H1 (cell line): ENCODE measurements at regions not wholly inside any gene's neighbourhood (a gene's known extent, or its start where the extent isn't known, plus 50 kb on each side); places are given as distances from the start of the nearest gene placed in this dataset.

ENCODE experiments used
- CTCF ChIA-PET: fragments of 300-600 bp; sonication (Branson Sonifier 250); formaldehyde crosslinking; loops from one replicate; lab custom pipeline; 2021; ENCODE audit not compliant: partially characterized antibody; lab: Charles Lee
- POLR2A ChIA-PET: fragments of 300-600 bp; sonication (Branson Sonifier 250); formaldehyde crosslinking; loops from one replicate; lab custom pipeline; 2021; ENCODE audit warnings: inconsistent platforms; ENCODE audit not compliant: partially characterized antibody; lab: Charles Lee
- DNase-seq, 2 experiments: peaks; one replicate each; pipeline versions ENCODE4 v3.0.0 to v3.0.0-alpha.2; 2010 to 2022; ENCODE audit warnings: low spot score in 2 of 2, low read depth in 1 of 2, mixed read lengths in 1 of 2
- FAIRE-seq: peaks from 2 replicates; lab custom pipeline; 2011; peaks lifted over from hg19 to GRCh38; lab: Jason Lieb, UNC
- H2AFZ ChIP-seq: 2 replicates; pipeline ENCODE4 v1.8.1; 2012; ENCODE audit warnings: low read length, inconsistent platforms
- H2AK5ac ChIP-seq: 2 replicates; pipeline ENCODE4 v1.6.1; 2013; ENCODE audit warnings: low read depth, low read length
- H2BK120ac ChIP-seq: replicated peaks from 2 replicates; pipeline ENCODE3; 2013; ENCODE audit warnings: low read depth, low read length, inconsistent platforms
- H2BK12ac ChIP-seq: 2 replicates; pipeline ENCODE4 v1.6.1; 2013; ENCODE audit warnings: low read depth, low read length
- H2BK15ac ChIP-seq: 2 replicates; pipeline ENCODE4 v1.6.1; 2013; ENCODE audit warnings: low read length
- H2BK20ac ChIP-seq: 2 replicates; pipeline ENCODE4 v1.6.1; 2013; ENCODE audit warnings: low read length
- H2BK5ac ChIP-seq: 2 replicates; pipeline ENCODE4 v1.6.1; 2013; ENCODE audit warnings: low read depth, low read length
- H3K14ac ChIP-seq: 2 replicates; pipeline ENCODE4 v1.6.1; 2013; ENCODE audit warnings: inconsistent platforms; ENCODE audit not compliant: insufficient read length
- H3K18ac ChIP-seq: 2 replicates; pipeline ENCODE4 v1.6.1; 2013; ENCODE audit warnings: low read length; ENCODE audit errors: extremely low read depth
- H3K23ac ChIP-seq: 2 replicates; pipeline ENCODE4 v1.6.1; 2013; ENCODE audit warnings: inconsistent platforms; ENCODE audit not compliant: insufficient read length
- H3K23me2 ChIP-seq: 2 replicates; pipeline ENCODE4 v1.6.1; 2013; ENCODE audit warnings: low read depth, low read length
- H3K27ac ChIP-seq: 2 replicates; pipeline ENCODE4 v1.6.1; 2011; ENCODE audit warnings: low read depth, low read length, inconsistent platforms
- H3K27me3 ChIP-seq, 4 experiments: replicated peaks in 1 of 4; 1 replicate in 1 of 4; 2 replicates in 3 of 4; pipeline versions ENCODE4 v1.6.1 to v1.8.1; 2011 to 2013; ENCODE audit warnings: low read length in 3 of 4, mild to moderate bottlenecking in 3 of 4, inconsistent platforms in 2 of 4, mixed read lengths in 2 of 4, moderate library complexity in 1 of 4; ENCODE audit not compliant: control insufficient read depth in 3 of 4, insufficient read depth in 3 of 4; ENCODE audit errors: extremely low read depth in 1 of 4
- H3K36me3 ChIP-seq, 4 experiments: 2 replicates each; pipeline versions ENCODE4 v1.6.1 to v1.8.1; 2011 to 2013; ENCODE audit warnings: mild to moderate bottlenecking in 4 of 4, low read length in 3 of 4, moderate library complexity in 2 of 4, control low read depth in 1 of 4, inconsistent platforms in 1 of 4; ENCODE audit not compliant: insufficient read depth in 4 of 4, control insufficient read depth in 2 of 4
- H3K4ac ChIP-seq: replicated peaks from 2 replicates; pipeline ENCODE3; 2013; ENCODE audit warnings: low read length, low read depth, mixed read lengths, inconsistent platforms; ENCODE audit not compliant: insufficient read length
- H3K4me1 ChIP-seq, 4 experiments: replicated peaks in 1 of 4; 1 replicate in 1 of 4; 2 replicates in 3 of 4; pipeline versions ENCODE4 v1.6.1 to v1.8.1; 2011 to 2013; ENCODE audit warnings: low read length in 3 of 4, inconsistent platforms in 2 of 4, mixed read lengths in 1 of 4; ENCODE audit not compliant: insufficient read depth in 4 of 4, control insufficient read depth in 3 of 4
- H3K4me2 ChIP-seq, 2 experiments: 2 replicates each; pipeline versions ENCODE4 v1.6.1 to v1.8.1; 2011 to 2013; ENCODE audit warnings: low read depth in 2 of 2, low read length in 2 of 2, control low read depth in 1 of 2, inconsistent platforms in 1 of 2, mild to moderate bottlenecking in 1 of 2; ENCODE audit not compliant: insufficient read depth in 1 of 2
- H3K4me3 ChIP-seq, 4 experiments: fragments of 200-600, 300-600 bp in 1 of 4; sonication (generic), shearing (Covaris generic), sonication (Bioruptor Twin) in 1 of 4; 2 replicates each; pipeline versions ENCODE4 v1.5.1 to v1.8.1; 2011 to 2016; ENCODE audit warnings: low read length in 4 of 4, low read depth in 3 of 4, control low read depth in 2 of 4, inconsistent platforms in 2 of 4, mild to moderate bottlenecking in 2 of 4, mixed read lengths in 1 of 4, moderate library complexity in 1 of 4; ENCODE audit not compliant: insufficient read depth in 2 of 4; ENCODE audit errors: extremely low read depth in 1 of 4
- H3K56ac ChIP-seq: replicated peaks from 2 replicates; pipeline ENCODE3; 2013; ENCODE audit warnings: low read depth, mild to moderate bottlenecking, mixed read lengths, low read length, inconsistent platforms; ENCODE audit not compliant: insufficient read length
- H3K79me1 ChIP-seq: 2 replicates; pipeline ENCODE4 v1.6.1; 2013; ENCODE audit warnings: low read depth, low read length, control low read depth
- H3K79me2 ChIP-seq, 2 experiments: 2 replicates each; pipeline versions ENCODE4 v1.6.1 to v1.8.1; 2012 to 2013; ENCODE audit warnings: low read length in 2 of 2, mild to moderate bottlenecking in 2 of 2, inconsistent platforms in 1 of 2; ENCODE audit not compliant: insufficient read depth in 2 of 2, control insufficient read depth in 1 of 2
- H3K9ac ChIP-seq, 4 experiments: replicated peaks in 1 of 4; 1 replicate in 1 of 4; 2 replicates in 3 of 4; pipeline versions ENCODE4 v1.6.1 to v1.8.1; 2011 to 2013; ENCODE audit warnings: low read depth in 3 of 4, low read length in 3 of 4, control low read depth in 2 of 4, mild to moderate bottlenecking in 2 of 4, moderate library complexity in 2 of 4, inconsistent platforms in 1 of 4; ENCODE audit errors: extremely low read depth in 1 of 4
- H3K9me3 ChIP-seq, 2 experiments: 2 replicates each; pipeline versions ENCODE4 v1.6.1 to v1.8.1; 2012 to 2013; ENCODE audit warnings: mild to moderate bottlenecking in 2 of 2, moderate library complexity in 2 of 2, control low read depth in 1 of 2, inconsistent platforms in 1 of 2, low read depth in 1 of 2, low read length in 1 of 2, mixed read lengths in 1 of 2; ENCODE audit not compliant: insufficient read depth in 2 of 2
- H4K20me1 ChIP-seq, 2 experiments: replicated peaks in 1 of 2; 2 replicates each; pipeline versions ENCODE3 to v1.8.1; 2011 to 2013; ENCODE audit warnings: inconsistent platforms in 2 of 2, low read length in 2 of 2, mild to moderate bottlenecking in 1 of 2; ENCODE audit not compliant: insufficient read depth in 2 of 2, control insufficient read depth in 1 of 2
- H4K5ac ChIP-seq: 2 replicates; pipeline ENCODE4 v1.6.1; 2013; ENCODE audit warnings: low read length, low read depth, mixed read lengths, inconsistent platforms; ENCODE audit not compliant: insufficient read length
- H4K8ac ChIP-seq: 2 replicates; pipeline ENCODE4 v1.8.0; 2013; ENCODE audit warnings: mild to moderate bottlenecking, moderate library complexity, low read length, inconsistent platforms; ENCODE audit not compliant: insufficient read depth; ENCODE audit errors: extremely low read depth
- H4K91ac ChIP-seq: replicated peaks from 2 replicates; pipeline ENCODE3; 2013; ENCODE audit warnings: low read length, mixed read lengths, inconsistent platforms; ENCODE audit not compliant: insufficient read length
- KDM1A ChIP-seq: fragments of 200-600, 300-600 bp; sonication (generic); IDR thresholded peaks from 2 replicates; pipeline ENCODE4 v1.7.1; 2016; ENCODE audit warnings: mild to moderate bottlenecking, low read length, borderline replicate concordance
- PHF8 ChIP-seq: fragments of 200-600 bp; sonication (generic); conservative IDR thresholded peaks from 2 replicates; pipeline ENCODE4 v1.7.1; 2012; ENCODE audit warnings: low read depth, mild to moderate bottlenecking, inconsistent platforms, low read length, moderate library complexity
- POU5F1 ChIP-seq: IDR thresholded peaks from 2 replicates; pipeline ENCODE4 v1.6.1; 2011; ENCODE audit warnings: low read depth, mild to moderate bottlenecking, low read length, moderate library complexity
- RAD21 ChIP-seq, 2 experiments: IDR thresholded peaks in 1 of 2; conservative IDR thresholded peaks in 1 of 2; 2 replicates each; pipeline ENCODE4 v1.6.1; 2011; ENCODE audit warnings: low read depth in 2 of 2, low read length in 2 of 2, improper control_type of control experiment in 1 of 2, inconsistent platforms in 1 of 2, mild to moderate bottlenecking in 1 of 2, moderate library complexity in 1 of 2
- SUZ12 ChIP-seq: fragments of 200-600 bp; sonication (generic); IDR thresholded peaks from 2 replicates; pipeline ENCODE4 v1.6.1; 2012; ENCODE audit warnings: mild to moderate bottlenecking, inconsistent platforms, low read length, moderate library complexity, mixed read lengths
- WGBS, 2 experiments: shearing (Covaris generic) in 1 of 2; methylation state at CpG; one replicate each; pipeline versions ENCODE4 v1.1.6 to v1.1.7; 2013 to 2015; ENCODE audit warnings: low lambda C conversion rate in 2 of 2, mixed read lengths in 2 of 2, inconsistent platforms in 1 of 2, low coverage in 1 of 2, missing lambda C conversion rate in 1 of 2; ENCODE audit not compliant: insufficient replicate concordance in 2 of 2, insufficient coverage in 1 of 2, insufficient read length in 1 of 2; ENCODE audit errors: extremely low coverage in 1 of 2, missing lambda C conversion rate in 1 of 2; 5-methylcytosine and 5-hydroxymethylcytosine counted together
- TF ChIP-seq, protein P1 (sequence below), 3 experiments: IDR thresholded peaks; 1 replicate in 2 of 3; 2 replicates in 1 of 3; pipeline versions ENCODE4 v1.5.1 to v1.6.1; 2011; ENCODE audit warnings: low read length in 3 of 3, mild to moderate bottlenecking in 3 of 3, inconsistent platforms in 2 of 3, low read depth in 1 of 3, moderate library complexity in 1 of 3; ENCODE audit not compliant: insufficient read depth in 1 of 3; ENCODE audit errors: control extremely low read depth in 1 of 3

- ChIA-PET CTCF (no interaction called here), POLR2A (no interaction called here)
- no peaks in the 10 kb centered on the region for H3K36me3 ChIP-seq
- H4K20me1 ChIP-seq = no peaks in the 10 kb centered on the region
- no peaks in the 10 kb centered on the region for H3K4me1 ChIP-seq
- H2AK5ac ChIP-seq = no peak overlapping the region
- no peak overlapping the region for H3K23ac ChIP-seq
- H3K4me3 ChIP-seq = no peak overlapping the region
- no peak overlapping the region for H2AFZ ChIP-seq
- FAIRE-seq = no peak
- H3K27ac ChIP-seq = no peak overlapping the region
- H3K9me3 ChIP-seq = no peaks in the 10 kb centered on the region
- H4K8ac ChIP-seq = no peak overlapping the region
- 89% methylated on average over 2 of the region's 2 CpGs; no CpG with 5 or more reads in 1 of the 2 experiments for WGBS, 2 experiments
- no peaks in the 10 kb centered on the region for H3K27me3 ChIP-seq
- TF ChIP-seq, protein P1, sequence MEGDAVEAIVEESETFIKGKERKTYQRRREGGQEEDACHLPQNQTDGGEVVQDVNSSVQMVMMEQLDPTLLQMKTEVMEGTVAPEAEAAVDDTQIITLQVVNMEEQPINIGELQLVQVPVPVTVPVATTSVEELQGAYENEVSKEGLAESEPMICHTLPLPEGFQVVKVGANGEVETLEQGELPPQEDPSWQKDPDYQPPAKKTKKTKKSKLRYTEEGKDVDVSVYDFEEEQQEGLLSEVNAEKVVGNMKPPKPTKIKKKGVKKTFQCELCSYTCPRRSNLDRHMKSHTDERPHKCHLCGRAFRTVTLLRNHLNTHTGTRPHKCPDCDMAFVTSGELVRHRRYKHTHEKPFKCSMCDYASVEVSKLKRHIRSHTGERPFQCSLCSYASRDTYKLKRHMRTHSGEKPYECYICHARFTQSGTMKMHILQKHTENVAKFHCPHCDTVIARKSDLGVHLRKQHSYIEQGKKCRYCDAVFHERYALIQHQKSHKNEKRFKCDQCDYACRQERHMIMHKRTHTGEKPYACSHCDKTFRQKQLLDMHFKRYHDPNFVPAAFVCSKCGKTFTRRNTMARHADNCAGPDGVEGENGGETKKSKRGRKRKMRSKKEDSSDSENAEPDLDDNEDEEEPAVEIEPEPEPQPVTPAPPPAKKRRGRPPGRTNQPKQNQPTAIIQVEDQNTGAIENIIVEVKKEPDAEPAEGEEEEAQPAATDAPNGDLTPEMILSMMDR (IDR thresholded peaks at IDR 0.05; ENCODE audit: control extremely low read depth in 1 of 3, insufficient read depth in 1 of 3, low read depth in 1 of 3, low read length in 3 of 3) = no peak
- no peak for TF ChIP-seq RAD21 (IDR thresholded peaks at IDR 0.05 in 1 of 2, conservative IDR thresholded peaks at IDR 0.05 in 1 of 2; ENCODE audit: low read depth in 2 of 2, low read length in 2 of 2)
- no peak for TF ChIP-seq SUZ12
- no peak for TF ChIP-seq PHF8
- no peak for TF ChIP-seq POU5F1
- no peak for TF ChIP-seq KDM1A
- H3K14ac ChIP-seq = no peak overlapping the region
- no peak overlapping the region for H2BK20ac ChIP-seq
- no peak overlapping the region for H2BK15ac ChIP-seq
- H3K56ac ChIP-seq = no peak overlapping the region
- no peak overlapping the region for H3K4ac ChIP-seq
- no peak for DNase-seq
- H2BK5ac ChIP-seq = no peak overlapping the region
- H3K4me2 ChIP-seq = no peak overlapping the region
- H4K5ac ChIP-seq = no peak overlapping the region
- no peaks in the 10 kb centered on the region for H3K23me2 ChIP-seq
- H2BK120ac ChIP-seq = no peak overlapping the region
- no peak overlapping the region for H4K91ac ChIP-seq
- no peak overlapping the region for H2BK12ac ChIP-seq
- no peaks in the 10 kb centered on the region for H3K79me2 ChIP-seq
- H3K9ac ChIP-seq = no peak overlapping the region
- H3K18ac ChIP-seq = no peak overlapping the region
- no peaks in the 10 kb centered on the region for H3K79me1 ChIP-seq
Observed at GRCh38 chr12:38448991-38449390, 132.4 kb downstream of the ALG10B start.
